ENCODE measurements at regions not wholly inside any gene's neighbourhood (a gene's known extent, or its start where the extent isn't known, plus 50 kb on each side); places are given as distances from the start of the nearest gene placed in this dataset.

DNA sequence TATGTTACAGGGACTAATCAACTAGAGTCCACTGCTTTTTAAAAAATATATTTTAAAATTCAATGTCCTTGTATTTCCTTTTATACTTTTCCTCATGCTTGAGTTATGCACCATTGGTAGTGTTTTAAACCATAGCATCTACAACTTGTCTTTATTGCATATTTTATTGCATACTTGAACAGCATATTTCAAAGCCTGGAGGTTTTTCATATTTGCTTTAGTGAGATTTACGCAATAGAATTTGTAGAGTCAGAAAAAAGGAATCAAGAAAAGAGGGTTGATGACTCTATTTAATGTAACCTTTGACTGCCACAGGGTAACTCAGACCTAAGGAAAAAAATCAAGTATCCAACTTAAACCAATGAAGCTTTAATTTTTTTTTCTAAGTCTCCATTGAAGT lies 1165.7 kb upstream of the IGFBP7 start:
- Histone ChIP-seq H3K27me3 (no peaks in the 10 kb centered on the region), H3K9me3 (no peaks in the 10 kb centered on the region), H3K4me3 (no peak overlapping the region), H3K36me3 (no peaks in the 10 kb centered on the region), H3K27ac (no peak overlapping the region), H3K4me1 (no peaks in the 10 kb centered on the region)
- TF ChIP-seq POLR2AphosphoS5 (IDR thresholded peaks at IDR 0.05; ENCODE audit: insufficient read depth in 1 of 2, low read depth in 1 of 2) (no peak), POLR2A (IDR thresholded peaks at IDR 0.05) (no peak)
- TF ChIP-seq, protein P1, sequence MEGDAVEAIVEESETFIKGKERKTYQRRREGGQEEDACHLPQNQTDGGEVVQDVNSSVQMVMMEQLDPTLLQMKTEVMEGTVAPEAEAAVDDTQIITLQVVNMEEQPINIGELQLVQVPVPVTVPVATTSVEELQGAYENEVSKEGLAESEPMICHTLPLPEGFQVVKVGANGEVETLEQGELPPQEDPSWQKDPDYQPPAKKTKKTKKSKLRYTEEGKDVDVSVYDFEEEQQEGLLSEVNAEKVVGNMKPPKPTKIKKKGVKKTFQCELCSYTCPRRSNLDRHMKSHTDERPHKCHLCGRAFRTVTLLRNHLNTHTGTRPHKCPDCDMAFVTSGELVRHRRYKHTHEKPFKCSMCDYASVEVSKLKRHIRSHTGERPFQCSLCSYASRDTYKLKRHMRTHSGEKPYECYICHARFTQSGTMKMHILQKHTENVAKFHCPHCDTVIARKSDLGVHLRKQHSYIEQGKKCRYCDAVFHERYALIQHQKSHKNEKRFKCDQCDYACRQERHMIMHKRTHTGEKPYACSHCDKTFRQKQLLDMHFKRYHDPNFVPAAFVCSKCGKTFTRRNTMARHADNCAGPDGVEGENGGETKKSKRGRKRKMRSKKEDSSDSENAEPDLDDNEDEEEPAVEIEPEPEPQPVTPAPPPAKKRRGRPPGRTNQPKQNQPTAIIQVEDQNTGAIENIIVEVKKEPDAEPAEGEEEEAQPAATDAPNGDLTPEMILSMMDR (IDR thresholded peaks at IDR 0.05) = no peak
- intact Hi-C loops (cut with DNase I) = no loop called here
- DNase-seq (ENCODE audit: extremely low spot score in 2 of 2) = no peak

DNA sequence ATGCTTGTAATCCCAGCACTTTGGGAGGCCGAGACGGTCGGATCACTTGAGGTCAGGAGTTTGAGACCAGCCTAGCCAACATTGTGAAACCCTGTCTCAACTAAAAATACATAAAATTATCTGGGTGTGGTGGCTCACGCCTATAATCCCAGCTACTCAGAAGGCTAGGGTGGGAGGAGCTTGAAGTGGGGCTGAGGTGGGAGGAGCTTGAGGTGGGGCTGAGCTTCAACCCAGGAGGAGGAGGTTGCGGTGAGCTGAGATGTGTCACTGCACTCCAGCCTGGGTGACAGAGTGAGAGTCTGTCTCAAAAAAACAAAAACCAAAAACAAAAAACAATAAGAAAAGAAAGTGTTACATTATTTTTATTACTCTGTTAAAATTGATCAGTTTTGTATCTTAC lies 1164.4 kb upstream of the IGFBP7 start:
- Histone ChIP-seq H3K4me3 (no peak overlapping the region), H3K9me3 (no peaks in the 10 kb centered on the region), H3K4me1 (no peaks in the 10 kb centered on the region), H3K36me3 (no peaks in the 10 kb centered on the region), H3K27me3 (no peaks in the 10 kb centered on the region), H3K27ac (no peak overlapping the region)
- no peak for DNase-seq (ENCODE audit: extremely low spot score in 2 of 2)
- TF ChIP-seq, protein P1 (IDR thresholded peaks at IDR 0.05) = no peak
- no peak for TF ChIP-seq POLR2A (IDR thresholded peaks at IDR 0.05)
- no peak for TF ChIP-seq POLR2AphosphoS5 (IDR thresholded peaks at IDR 0.05; ENCODE audit: insufficient read depth in 1 of 2, low read depth in 1 of 2)
- intact Hi-C loops (cut with DNase I) = no loop called here

DNA sequence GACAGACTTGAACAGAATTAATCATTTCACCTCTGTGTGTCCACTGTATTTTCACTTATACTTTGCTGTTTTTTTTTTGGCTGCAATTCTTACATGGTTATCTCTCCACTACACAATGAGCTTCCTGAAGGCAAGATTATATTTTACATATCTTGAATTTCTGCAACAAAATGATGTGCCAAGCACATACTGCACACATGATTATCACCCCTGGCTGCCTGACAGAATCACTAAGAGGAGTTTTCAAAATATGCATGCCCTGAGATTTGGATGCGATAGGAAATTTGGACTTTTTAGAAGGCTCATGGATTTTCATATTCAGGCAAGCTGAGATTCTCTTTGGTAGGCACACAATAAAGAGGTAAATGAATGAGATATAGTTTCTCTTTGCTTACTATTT lies 1162.1 kb upstream of the IGFBP7 start:
- TF ChIP-seq POLR2A (IDR thresholded peaks at IDR 0.05) (no peak), POLR2AphosphoS5 (IDR thresholded peaks at IDR 0.05; ENCODE audit: insufficient read depth in 1 of 2, low read depth in 1 of 2) (no peak)
- TF ChIP-seq, protein P1 (IDR thresholded peaks at IDR 0.05) = no peak
- Histone ChIP-seq H3K27ac (no peak overlapping the region), H3K9me3 (no peaks in the 10 kb centered on the region), H3K4me3 (no peak overlapping the region), H3K4me1 (no peaks in the 10 kb centered on the region), H3K27me3 (no peaks in the 10 kb centered on the region), H3K36me3 (no peaks in the 10 kb centered on the region)
- DNase-seq (ENCODE audit: extremely low spot score in 2 of 2) = no peak
- intact Hi-C loops (cut with DNase I) = no loop called here

DNA sequence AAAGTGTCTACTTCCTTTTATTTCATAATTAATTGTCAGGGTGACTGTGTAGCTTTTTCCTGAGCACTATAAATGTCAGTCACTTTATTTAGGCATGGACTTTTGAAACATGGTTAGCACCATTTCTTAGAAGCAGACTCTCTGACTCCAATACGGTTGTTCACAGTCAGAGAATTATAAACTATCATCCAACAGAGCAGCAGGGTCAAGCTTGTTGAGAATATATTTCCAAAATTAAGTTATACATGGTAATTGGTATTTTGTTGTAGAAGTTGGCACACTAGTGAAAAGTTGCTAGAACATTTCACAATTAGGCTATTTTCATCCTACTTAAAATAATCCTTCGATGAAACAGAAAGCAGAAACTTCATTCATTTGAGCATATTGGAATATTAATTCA lies 1155.5 kb upstream of the IGFBP7 start:
- Histone ChIP-seq H3K36me3 (no peaks in the 10 kb centered on the region), H3K4me3 (no peak overlapping the region), H3K27me3 (no peaks in the 10 kb centered on the region), H3K4me1 (no peaks in the 10 kb centered on the region), H3K27ac (no peak overlapping the region), H3K9me3 (no peaks in the 10 kb centered on the region)
- intact Hi-C loops (cut with DNase I) = no loop called here
- TF ChIP-seq, protein P1 (IDR thresholded peaks at IDR 0.05) = no peak
- no peak for TF ChIP-seq POLR2AphosphoS5 (IDR thresholded peaks at IDR 0.05; ENCODE audit: insufficient read depth in 1 of 2, low read depth in 1 of 2)
- no peak for TF ChIP-seq POLR2A (IDR thresholded peaks at IDR 0.05)
- no peak for DNase-seq (ENCODE audit: extremely low spot score in 2 of 2)

DNA sequence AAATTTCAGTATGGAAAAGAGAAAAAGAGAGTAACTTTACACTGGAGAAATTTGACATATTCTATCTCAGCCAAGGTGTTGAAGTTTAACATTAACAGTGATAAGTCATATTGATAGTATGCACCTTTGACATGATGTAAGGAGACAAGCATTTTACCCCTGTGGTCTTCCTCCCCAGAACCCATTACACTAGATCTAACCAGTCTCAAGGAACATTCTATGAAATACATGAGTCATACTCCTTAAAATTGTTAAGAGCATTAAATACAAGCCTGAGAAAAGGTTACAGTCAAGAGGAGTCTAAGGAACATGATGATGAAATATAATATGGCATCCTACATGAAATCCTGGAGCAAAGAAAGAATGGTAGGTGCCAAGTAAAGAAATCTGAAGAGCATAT lies 1151.3 kb upstream of the IGFBP7 start:
- no peak for DNase-seq (ENCODE audit: extremely low spot score in 2 of 2)
- H3K9me3 ChIP-seq = no peaks in the 10 kb centered on the region
- intact Hi-C loops (cut with DNase I) = no loop called here
- H3K27ac ChIP-seq = no peak overlapping the region
- TF ChIP-seq, protein P1 (IDR thresholded peaks at IDR 0.05) = no peak
- no peak for TF ChIP-seq POLR2A (IDR thresholded peaks at IDR 0.05)
- no peak for TF ChIP-seq POLR2AphosphoS5 (IDR thresholded peaks at IDR 0.05; ENCODE audit: insufficient read depth in 1 of 2, low read depth in 1 of 2)
- H3K4me3 ChIP-seq = no peak overlapping the region
- no peaks in the 10 kb centered on the region for H3K27me3 ChIP-seq
- no peaks in the 10 kb centered on the region for H3K4me1 ChIP-seq
- no peaks in the 10 kb centered on the region for H3K36me3 ChIP-seq
